ENCODE measurements at regions not wholly inside any gene's neighbourhood (a gene's known extent, or its start where the extent isn't known, plus 50 kb on each side); places are given as distances from the start of the nearest gene placed in this dataset.

- TF ChIP-seq POLR2AphosphoS5 (IDR thresholded peaks at IDR 0.05), result no peak
- no peak for TF ChIP-seq CTCF (IDR thresholded peaks at IDR 0.05)
- no peak for TF ChIP-seq POLR2A (IDR thresholded peaks at IDR 0.05)
- TF ChIP-seq EP300 (IDR thresholded peaks at IDR 0.05), result no peak
- 59 to 93% (median 89%) methylated on average over 2 of the region's 2 CpGs for WGBS, 5 donors
- Histone ChIP-seq H3K4me1 (peaks cover 0 to 18% (median 8%) of the 10 kb centered on the region in 4 donors), H3K27ac (no peak overlapping the region), H3K4me3 (no peak overlapping the region), H3K27me3 (no peaks in the 10 kb centered on the region), H3K9me3 (no peaks in the 10 kb centered on the region), H3K36me3 (no peaks in the 10 kb centered on the region)
- DNase-seq, result no peak
- intact Hi-C loops (cut with DNase I; ENCODE audit: low total_unique reads), result no loop called here
These were observed 55.2 kb upstream of the SSR3 start for GRCh38 chr3:156610154-156610553.

- H3K27ac ChIP-seq, result no peak overlapping the region
- no peak overlapping the region for H3K4me3 ChIP-seq
- intact Hi-C loops (cut with DNase I; ENCODE audit: low total_unique reads), result no loop called here
- no peaks in the 10 kb centered on the region for H3K9me3 ChIP-seq
- no peaks in the 10 kb centered on the region for H3K27me3 ChIP-seq
- peaks cover 0 to 21% (median 11%) of the 10 kb centered on the region in 4 donors for H3K4me1 ChIP-seq
- DNase-seq, result no peak
- no peaks in the 10 kb centered on the region for H3K36me3 ChIP-seq
- TF ChIP-seq EP300 (IDR thresholded peaks at IDR 0.05) (no peak), POLR2A (IDR thresholded peaks at IDR 0.05) (no peak), CTCF (IDR thresholded peaks at IDR 0.05) (no peak), POLR2AphosphoS5 (IDR thresholded peaks at IDR 0.05) (no peak)
These were observed 54.6 kb upstream of the SSR3 start for GRCh38 chr3:156609546-156609945.

GRCh38 chr3:156608601-156609514, 53.9 kb upstream of the SSR3 start:
- H3K27me3 ChIP-seq, result no peaks in the 10 kb centered on the region
- DNase-seq, result no peak
- intact Hi-C loops (cut with DNase I; ENCODE audit: low total_unique reads), result no loop called here
- H3K36me3 ChIP-seq, result no peaks in the 10 kb centered on the region
- TF ChIP-seq CTCF (IDR thresholded peaks at IDR 0.05) (no peak), POLR2AphosphoS5 (IDR thresholded peaks at IDR 0.05) (no peak), EP300 (IDR thresholded peaks at IDR 0.05) (no peak), POLR2A (IDR thresholded peaks at IDR 0.05) (no peak)
- WGBS, 5 donors, result 59 to 75% (median 67%) methylated on average over 9 of the region's 9 CpGs
- no peaks in the 10 kb centered on the region for H3K9me3 ChIP-seq
- peaks cover 0 to 21% (median 12%) of the 10 kb centered on the region in 4 donors for H3K4me1 ChIP-seq
- no peak overlapping the region for H3K27ac ChIP-seq
- no peak overlapping the region for H3K4me3 ChIP-seq

GRCh38 chr3:156606729-156607128, 51.8 kb upstream of the SSR3 start:
- 64 to 81% (median 74%) methylated on average over 4 of the region's 4 CpGs for WGBS, 5 donors
- Histone ChIP-seq H3K9me3 (no peaks in the 10 kb centered on the region), H3K4me1 (peaks cover 0 to 21% (median 12%) of the 10 kb centered on the region in 4 donors), H3K27me3 (no peaks in the 10 kb centered on the region), H3K4me3 (peak overlapping the region in 2 of 4 donors; percentile 42 to 51), H3K36me3 (no peaks in the 10 kb centered on the region), H3K27ac (peak overlapping the region in 2 of 5 donors; percentile 82 to 86)
- DNase-seq, result no peak
- TF ChIP-seq POLR2A (IDR thresholded peaks at IDR 0.05) (no peak), POLR2AphosphoS5 (IDR thresholded peaks at IDR 0.05) (no peak), EP300 (IDR thresholded peaks at IDR 0.05) (no peak), CTCF (IDR thresholded peaks at IDR 0.05) (no peak)
- intact Hi-C loops (cut with DNase I; ENCODE audit: low total_unique reads), result no loop called here

All from stomach (tissue), 8 donors.